GM18867 (cell line): ENCODE measurements at regions not wholly inside any gene's neighbourhood (a gene's known extent, or its start where the extent isn't known, plus 50 kb on each side); places are given as distances from the start of the nearest gene placed in this dataset.
A peak's percentile ranks its signal among the peaks of the same experiment; 100 is the strongest.

Experiments used
- ATAC-seq: cut with Tn5 transposase; IDR thresholded peaks from one replicate; pipeline ENCODE4 v1.9.1; 2021; ENCODE audit warnings: mild to moderate bottlenecking, moderate library complexity; ENCODE audit not compliant: unreplicated experiment

DNA sequence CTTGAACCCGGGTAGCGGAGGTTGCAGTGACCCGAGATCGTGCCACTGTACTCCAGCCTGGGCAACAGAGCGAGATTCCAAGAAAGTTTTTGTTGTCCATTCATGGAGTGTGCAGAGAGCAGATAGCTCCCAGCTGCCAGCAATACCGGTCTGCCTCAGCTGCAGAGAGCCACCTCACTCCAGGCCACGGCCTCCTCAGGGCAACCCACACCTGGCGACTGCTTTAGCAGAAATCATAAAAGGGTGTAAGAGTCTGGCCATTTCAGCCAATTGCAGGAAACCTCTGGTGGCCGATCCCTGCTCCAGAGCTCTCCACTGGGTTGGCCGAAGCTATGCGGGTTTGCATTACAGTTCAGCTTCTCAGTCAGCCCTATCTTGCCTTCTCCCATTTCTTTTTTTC, 227.4 kb upstream of the BCOR start:
- ATAC-seq, result no peak

DNA sequence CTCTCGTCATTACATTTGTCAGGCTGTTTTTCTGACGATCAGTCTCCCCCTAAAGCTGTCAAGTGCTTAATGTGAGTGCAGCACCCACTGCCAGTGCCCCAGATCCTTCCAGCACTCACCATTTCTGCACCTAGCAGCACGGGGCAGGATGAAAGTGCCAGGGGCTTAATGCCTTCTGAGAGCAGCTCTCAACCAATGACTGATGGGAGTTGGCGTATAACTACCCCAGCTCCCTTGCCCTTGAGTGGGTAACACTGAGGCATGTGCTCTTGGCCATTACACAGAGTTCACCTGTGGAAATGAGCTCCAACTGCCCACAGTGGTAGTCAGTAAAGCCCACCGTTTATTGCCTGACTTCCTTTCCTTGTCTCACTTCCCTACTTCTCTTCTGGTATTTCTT, 226.2 kb upstream of the BCOR start:
- no peak for ATAC-seq

DNA sequence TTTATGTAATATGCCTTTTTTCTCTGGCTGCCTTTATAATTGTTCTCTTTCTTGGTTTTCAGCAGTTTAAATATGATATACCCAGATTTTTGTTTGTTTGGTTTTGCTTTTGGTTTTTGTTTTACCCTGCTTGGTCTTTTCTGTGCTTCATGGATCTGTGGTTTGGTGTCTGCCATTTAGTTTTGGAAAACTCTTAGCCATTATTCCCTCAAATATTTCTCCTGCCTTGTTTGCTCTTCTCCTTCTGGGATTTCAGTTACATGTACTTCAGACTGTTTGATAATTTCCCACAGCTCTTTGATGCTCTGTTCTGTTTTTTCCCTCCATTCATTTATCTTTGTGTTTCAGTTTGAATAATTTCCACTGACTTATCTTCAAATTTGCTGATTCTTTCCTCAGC, 223.1 kb upstream of the BCOR start:
- no peak for ATAC-seq

DNA sequence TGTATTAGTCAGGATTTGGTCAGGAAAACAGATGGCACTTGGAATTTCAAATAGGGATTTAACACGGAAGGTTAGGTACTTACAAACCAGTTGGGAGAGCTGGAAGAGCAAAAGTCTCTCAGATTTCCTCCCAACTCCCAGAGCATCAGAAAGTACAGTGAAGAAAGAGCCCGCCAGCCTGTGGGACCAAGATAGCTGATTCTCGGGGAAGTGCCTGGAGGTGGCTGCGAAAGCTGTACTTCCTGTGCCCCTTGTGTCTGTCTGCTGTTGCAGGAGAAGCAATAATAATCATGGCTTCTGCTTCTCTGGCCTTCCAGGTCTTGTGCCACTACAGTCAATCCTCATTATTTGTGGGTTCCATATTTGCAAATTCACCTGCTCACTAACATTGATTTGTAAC, 221.0 kb upstream of the BCOR start:
- no peak for ATAC-seq

DNA sequence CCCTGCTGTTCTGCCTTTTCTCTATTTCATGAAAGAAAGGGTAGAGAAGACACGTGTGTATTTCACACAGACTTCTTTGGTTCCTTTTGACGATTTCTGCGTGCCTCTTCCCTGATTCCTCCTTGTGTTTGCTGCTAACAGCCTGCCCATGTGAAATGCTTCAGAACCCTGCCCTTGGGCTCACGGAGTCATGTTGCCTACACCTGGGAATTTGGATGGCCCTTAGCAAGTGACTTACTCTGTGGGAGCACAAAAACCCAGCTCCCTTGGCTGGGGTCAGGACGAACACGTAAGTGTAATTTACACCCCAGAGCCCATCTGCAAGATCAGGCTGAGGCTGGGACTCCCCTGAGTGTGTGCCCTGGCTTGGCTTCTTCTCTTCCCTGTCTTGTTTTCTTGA, 220.3 kb upstream of the BCOR start:
- ATAC-seq, result no peak

DNA sequence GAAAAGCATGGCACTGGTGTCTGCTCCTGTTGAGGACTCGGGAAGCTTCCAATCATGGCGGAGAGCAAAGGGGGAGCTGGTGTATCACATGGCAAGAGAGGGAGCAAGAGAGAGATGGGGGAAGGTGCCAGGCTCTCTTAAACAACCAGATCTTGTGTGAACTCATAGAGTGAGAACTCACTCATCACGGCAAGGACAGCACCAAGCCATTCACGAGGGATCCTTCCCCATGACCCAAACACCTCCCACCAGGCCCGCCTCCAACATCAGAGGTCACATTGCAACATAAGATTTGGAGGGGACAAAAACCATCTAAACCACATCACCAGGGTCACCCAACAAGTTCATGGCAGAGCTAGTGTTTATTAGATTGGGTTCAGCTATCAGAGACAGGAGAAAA, 218.7 kb upstream of the BCOR start:
- no peak for ATAC-seq

DNA sequence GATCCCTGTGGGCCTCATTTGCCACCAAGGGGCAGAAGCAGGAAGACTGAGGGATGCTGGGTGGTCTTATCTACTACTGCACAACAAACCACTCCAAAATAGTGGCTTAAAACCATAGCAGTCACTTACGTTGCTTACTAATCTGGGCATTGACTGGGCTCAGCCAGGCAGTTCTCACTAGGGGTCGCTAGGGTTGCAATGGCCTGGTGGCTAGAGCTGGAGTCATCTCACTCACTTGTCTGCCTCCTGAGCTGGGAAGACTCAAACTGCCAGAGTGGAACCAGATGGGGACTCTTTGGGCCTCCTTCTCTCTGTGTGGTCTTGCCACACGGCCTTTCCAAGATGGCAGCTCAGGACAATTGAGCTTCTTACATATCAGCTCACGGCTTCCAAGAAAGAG, 216.3 kb upstream of the BCOR start:
- no peak for ATAC-seq

DNA sequence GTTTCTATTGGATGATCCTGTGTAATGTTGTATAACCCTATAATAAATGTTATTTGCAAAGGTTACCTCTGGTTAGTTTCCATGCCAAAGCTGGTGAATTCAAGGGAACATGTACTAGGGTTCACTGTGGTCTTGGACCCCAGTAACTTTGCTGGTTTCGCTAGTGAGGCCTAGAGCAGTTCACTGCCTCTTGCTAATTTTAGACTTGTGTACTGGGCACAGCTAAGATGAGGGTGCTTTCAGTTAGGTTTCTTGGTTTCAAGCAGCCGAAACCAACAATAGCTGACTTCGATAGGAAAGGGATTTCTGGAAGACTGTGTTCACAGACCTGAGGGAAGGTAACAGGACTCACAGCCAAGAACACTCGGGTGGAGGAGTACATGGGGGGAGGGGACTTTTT, 215.5 kb upstream of the BCOR start:
- ATAC-seq, result no peak

DNA sequence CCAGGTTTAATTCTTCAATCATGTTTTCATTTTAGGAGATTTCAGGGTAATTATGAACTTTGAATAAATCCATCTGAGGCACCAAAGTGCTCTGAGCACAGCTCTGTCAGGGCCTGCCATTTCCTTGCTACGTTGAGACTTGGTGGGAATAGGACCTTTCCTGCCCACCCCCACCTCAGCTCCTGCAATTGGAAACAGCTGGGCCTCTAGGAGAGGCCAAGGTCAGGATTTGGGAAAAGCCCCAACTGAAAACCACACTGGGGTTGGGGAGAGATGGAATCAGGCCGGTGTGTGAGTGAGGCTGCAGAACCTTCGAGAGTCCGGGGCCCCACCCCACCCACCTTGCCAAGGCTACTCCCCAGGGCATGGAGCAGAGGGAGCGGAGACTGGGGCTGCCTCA, 212.7 kb upstream of the BCOR start:
- no peak for ATAC-seq

DNA sequence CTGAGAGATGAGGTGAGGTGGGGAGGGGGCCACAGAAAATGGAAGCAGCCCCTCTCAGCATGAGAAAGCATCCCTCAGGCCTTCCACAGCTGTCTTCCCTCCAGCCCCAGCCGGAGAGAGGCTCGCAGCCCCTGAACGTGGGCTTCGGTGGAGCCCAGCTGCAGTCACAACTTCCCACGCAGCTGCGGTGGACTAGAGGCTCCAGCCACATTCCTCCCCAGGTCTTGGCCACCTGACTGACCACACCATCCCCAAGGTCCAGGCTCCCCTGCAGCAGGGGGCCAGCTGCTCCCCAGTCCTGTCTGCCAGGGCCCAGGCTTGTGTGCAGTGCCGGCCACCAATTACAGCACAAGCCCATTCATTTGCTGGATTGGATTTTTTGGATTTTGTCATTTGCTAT, 212.3 kb upstream of the BCOR start:
- no peak for ATAC-seq

DNA sequence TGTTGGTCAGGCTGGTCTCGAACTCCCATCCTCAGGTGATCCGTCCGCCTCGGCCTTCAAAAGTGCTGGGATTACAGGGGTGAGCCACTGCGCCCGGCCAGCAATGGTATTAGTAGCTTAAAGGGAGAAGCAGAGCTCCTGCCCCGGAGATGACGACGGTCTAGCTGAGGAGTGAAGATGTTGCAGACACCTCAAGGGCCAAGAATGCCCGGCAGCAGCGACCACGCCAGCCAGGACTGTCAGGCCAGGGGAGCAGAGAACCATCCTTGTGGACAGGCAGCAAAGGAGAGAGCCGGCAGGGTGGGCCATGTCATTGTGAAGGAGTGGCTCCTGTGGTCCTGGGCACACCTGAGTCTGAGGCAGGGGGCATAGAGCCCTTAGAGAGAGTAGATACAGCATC, 210.1 kb upstream of the BCOR start:
- no peak for ATAC-seq

DNA sequence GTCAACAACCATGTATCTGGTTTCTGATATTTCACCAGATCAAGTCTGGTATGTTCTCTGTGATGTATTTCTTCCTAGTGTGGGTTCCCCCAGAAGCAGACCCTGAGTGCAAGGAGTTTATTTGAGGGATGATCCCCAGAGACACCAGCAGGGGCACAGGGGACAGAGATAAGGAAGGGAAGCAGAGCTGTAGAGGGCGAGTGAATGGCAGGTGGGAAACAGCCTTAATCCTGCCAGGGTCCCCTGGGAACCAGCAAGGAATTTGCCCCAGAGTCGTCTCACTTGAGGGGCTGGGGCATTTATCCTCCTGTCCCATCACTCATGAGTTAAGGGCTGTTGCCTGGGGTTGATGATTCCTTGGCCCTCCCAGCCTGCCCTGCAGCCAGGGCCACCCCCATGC, 206.4 kb upstream of the BCOR start:
- no peak for ATAC-seq

DNA sequence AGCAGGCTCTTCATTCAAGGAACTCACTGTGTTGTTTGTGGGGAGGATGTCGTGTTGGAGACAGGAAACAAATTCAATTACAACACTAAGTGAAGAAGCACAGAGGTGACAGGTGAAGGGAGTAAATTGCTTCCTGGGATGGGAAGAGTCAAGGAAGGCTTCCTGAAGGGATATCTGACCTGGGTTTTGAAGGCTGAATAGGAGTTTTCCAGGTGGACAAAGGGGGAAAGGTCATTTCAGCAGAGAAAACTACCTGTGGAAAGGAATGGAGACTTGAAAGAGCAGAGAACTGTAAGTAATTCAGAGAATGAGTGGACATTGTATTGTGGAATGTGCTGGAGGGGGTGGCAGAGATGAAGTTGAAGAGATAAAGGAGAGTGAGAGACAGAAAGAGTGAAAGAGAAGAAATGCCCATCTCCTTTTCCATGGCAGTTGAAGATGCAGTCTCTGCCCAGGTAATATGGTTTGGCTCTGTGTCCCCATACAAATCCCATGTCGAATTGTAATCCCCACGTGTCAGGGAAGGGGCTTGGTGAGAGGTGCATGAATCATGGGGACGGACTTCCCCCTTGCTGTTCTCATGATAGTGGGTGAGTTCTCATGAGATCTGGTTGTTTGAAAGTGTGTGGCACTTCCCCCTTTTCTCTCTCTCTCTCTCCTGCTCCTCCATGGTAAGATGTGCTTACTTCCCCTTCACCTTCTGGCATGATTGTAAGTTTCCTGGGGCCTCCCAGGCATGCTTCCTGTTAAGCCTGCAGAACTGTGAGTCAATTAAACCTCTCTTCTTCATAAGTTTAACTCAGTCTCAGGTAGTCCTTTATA, 205.7 kb upstream of the BCOR start:
- ATAC-seq, result no peak

DNA sequence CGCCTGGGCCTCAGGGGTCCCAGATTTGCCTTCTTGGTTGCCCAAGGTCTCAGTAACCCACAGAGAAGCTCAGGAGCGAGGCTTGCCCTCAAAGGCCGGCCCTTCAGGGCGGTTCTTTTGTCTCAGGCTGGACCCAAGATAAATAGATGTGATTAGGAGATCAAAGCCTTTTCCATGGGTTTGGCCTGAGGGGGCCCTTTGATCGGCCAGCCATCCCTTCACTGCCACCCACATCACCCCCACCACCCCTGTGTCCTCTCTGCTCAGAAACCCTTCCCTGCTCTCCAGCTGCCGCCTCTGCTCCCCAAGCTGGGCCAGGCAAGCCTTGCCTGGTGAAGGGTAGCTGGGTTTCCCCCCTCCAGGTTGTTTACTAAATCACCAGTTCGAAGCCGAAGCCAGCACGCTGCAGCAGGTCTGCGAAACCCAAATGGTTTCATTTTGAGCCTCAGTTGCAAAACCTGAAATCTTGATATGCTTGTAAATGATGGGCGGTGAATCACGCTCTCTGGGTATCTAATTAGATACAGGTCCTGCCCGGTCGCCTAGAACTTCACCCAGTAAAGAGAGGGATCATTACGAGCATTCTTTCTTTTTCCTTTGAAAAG, 202.6 kb upstream of the BCOR start:
- ATAC-seq, result no peak

DNA sequence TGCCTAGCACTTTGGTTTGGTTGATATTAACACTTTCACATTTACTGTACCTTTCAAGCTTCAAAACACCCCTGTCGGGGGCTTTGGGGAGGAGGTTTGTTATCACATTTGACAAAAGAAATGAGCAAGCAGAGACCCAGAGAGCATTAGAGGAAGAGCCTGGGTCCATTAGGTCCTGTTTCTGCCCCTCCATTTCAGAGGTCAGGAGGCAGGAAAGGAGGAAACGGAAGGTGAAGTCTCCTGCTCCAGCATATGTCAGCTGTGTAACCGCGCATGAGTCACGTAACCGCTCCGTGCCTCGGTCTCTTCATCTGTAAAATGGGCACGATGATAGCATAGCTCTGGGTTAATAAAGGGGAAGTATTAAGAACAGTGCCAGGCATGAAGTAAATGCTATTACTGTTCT, 201.9 kb upstream of the BCOR start:
- ATAC-seq, result peak; percentile 39

DNA sequence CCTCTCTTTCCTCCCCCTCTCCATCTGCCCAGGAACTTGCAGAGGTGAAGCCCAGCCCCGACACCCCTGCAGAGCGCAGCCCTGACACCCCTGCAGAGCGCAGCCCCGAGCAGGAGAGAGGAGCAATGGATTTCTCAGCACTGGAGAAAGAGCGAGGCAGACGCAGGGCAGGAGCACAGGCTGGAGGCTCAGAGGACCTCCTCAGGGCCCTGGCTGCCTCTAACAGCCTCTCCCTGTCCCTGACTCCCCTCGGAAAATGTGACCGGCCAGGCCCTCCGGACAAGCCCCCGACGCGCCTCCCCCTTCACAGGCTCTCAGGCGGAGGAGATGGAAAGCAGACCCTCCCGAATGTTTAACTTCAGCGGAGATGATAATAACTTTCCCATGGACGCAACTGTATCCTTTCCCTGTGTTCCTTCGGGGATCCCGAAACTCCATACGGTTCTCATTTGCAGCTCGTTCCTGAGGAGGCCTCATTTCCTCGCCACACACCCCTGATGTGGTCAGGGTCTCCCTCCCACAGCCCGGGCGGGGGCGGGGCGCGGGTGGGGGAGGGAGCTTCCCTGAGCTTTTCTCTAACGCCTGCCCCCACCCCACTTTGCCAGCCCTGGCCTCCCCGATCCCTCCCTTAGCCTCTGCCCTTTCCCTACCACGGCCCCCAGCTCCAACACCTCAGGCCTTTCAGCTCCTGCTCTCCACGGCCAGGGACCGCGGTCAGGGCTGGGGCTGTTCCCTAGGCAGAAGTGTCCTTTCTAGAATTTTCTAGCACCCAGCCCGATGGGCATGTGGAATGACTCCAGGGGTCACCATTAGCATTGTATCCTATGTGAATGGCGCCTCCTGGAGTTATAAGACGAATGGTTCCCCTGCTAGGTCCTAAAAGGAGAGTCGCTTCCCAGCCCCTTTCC, 201.1 kb upstream of the BCOR start:
- no peak for ATAC-seq

DNA sequence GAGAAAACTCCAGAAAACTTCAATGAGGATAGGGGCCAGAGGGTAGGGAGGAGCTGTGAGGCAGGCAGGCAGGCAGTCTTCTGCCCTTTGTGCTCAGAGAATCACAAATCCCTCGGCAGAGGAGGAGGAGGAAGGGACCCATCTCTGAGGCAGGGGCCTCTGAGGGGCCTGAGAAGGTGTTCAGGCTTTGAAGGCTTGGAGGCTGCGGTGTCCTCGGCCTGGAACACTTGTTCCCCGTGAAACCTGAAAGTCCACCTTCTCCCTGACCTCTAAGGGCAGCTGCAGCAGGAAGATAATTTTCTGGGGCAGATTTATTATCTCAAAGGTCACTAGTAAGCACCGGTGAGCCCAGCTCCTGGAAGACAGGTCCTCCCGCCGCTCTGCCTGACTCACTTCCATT, 200.3 kb upstream of the BCOR start:
- ATAC-seq, result no peak

DNA sequence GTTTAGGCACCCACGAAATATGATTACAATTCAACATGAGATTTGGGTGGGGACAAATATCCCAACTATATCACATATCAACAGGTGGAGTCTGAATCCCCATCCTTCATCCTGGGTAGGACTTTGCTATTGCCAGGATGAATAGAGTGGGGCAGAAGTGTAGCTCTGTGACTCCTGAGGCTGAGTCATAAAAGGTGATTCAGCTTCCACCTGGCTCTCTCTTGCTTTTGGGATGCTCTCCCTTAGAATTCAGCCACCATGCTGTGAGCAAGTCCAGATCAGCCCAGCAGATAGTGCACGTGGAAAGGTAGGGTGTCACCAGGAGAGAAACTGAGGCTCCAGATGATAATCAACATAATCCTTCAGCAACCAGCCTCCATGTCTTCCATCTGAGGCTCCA, 193.8 kb upstream of the BCOR start:
- no peak for ATAC-seq

DNA sequence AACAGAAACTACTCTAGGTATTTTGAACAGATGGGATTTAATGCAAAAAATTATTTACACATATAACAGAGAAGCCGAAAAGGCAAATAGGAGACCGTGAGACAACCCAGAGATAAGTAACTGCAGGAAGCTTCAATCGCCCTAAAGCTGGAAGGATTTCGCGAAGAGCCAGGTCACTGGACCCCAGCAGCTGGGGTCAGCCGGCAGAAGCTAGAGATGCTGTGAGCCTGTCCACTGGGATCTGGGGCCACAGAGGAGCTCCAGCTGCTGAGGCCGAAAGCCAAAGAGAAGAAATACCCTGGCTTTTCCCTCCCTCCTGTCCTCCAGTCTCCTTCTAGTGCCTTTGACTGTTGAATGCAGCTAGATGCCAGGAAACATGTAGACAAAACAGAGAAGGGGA, 192.8 kb upstream of the BCOR start:
- ATAC-seq, result no peak

DNA sequence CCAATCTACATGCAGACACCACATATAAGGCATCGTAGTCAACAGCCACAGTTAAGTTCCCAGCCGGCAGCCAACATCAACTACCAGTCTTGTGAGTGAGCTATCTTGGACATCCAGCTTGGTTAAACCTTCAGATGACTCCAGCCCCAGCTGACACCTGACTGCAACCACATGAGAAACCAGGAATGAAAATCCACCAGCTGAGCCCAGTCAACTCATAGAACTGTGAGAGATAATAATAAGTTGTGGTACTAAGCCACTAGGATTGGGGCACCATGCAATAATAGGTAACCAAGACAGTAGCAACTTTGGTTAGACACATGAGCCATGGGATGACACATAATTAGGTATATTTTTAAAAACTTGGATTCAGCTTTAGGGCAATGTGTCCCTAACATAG, 188.1 kb upstream of the BCOR start:
- no peak for ATAC-seq

DNA sequence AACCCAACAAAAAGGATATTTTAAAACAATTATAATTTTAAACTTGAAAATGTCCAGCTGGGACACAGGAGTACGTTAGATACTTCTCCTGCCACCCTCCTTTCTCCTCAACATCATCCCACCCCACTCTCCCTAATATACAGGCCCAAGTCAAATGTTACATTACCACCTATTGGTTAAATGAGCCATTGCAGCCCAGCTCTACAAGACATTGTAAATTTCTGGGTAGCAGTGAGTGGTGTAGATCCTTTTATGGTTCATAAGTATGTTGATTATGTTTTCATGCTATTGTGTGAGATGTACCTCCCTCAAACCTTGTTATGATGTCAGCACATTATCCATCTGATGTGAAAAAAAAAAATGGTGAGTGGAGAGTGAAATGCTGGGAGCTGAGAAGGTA, 187.1 kb upstream of the BCOR start:
- ATAC-seq, result no peak

DNA sequence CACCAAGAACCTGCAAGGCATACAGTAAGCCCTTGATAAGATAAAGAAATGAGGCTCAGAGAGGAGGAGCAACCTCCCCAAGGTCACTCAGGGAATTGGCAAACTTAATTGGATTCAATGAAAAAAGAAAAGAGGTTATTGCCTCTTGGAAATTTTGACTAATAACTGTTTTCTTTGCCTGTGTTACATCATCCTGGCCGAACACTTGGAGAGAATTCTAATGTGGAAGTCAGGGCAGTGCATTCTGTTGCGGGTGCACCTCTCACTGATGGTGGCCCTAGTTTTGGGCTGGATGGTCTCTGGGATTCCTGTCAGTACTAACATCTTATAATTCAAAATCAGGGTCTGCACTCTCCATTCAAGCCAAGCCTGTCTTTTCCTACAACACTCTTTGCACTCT, 186.2 kb upstream of the BCOR start:
- no peak for ATAC-seq
